HCT116 (cell line): ENCODE measurements at regions not wholly inside any gene's neighbourhood (a gene's known extent, or its start where the extent isn't known, plus 50 kb on each side); places are given as distances from the start of the nearest gene placed in this dataset.

Experiments used
- ATAC-seq: fragments of 200-7000 bp; cut with Tn5 transposase; 2 replicates; pipeline ENCODE4 v1.9.1; 2020; ENCODE audit warnings: mild to moderate bottlenecking, moderate library complexity
- BruUV-seq: library from RNA; stranded (reverse); fragments of 400-500 nt; replicated peaks from 2 replicates; lab custom pipeline; 2021; lab: Mats Ljungman, UMichigan
- CTCF ChIA-PET: fragments of 300-600 bp; sonication (Branson Sonifier 250); formaldehyde crosslinking; loops from one replicate; lab custom pipeline; 2021; ENCODE audit warnings: antibody characterized with exemption; lab: Charles Lee
- POLR2A ChIA-PET: fragments of 300-600, 350-600 bp; sonication (Branson Sonifier 250); formaldehyde crosslinking; loops from one replicate; lab custom pipeline; 2021; ENCODE audit warnings: antibody characterized with exemption; lab: Charles Lee
- RAD21 ChIA-PET, 2 experiments: fragments of 300-600 bp; sonication (Branson Sonifier 250); formaldehyde crosslinking; loops; one replicate each; lab custom pipeline; 2023; ENCODE audit warnings: low total read pairs in 2 of 2; ENCODE audit not compliant: uncharacterized antibody in 2 of 2, unreplicated experiment in 2 of 2, low non-redundant PET in 1 of 2; lab: Charles Lee
- DNase-seq: peaks from one replicate; pipeline ENCODE4 v3.0.0-alpha.2; 2010; ENCODE audit warnings: low read depth, low spot score
- H2AFZ ChIP-seq: fragments of 200-600 bp; shearing (Covaris generic), sonication (generic); 2 replicates; pipeline ENCODE4 v1.6.1; 2017; ENCODE audit warnings: low read depth, mixed run types, mixed read lengths, antibody characterized with exemption, low read length; ENCODE audit not compliant: poor library complexity, severe bottlenecking
- H3K27ac ChIP-seq: 2 replicates; pipeline ENCODE4 v1.5.1; 2012; ENCODE audit warnings: low read depth, low read length
- H3K27me3 ChIP-seq: fragments of 200-600 bp; sonication (generic); 2 replicates; pipeline ENCODE4 v1.6.1; 2016; ENCODE audit warnings: mixed run types, low read length, mixed read lengths; ENCODE audit not compliant: insufficient read depth
- H3K36me3 ChIP-seq, 2 experiments: fragments of 200-500 bp in 1 of 2; fragments of 200-600 bp in 1 of 2; sonication (Bioruptor generic) in 1 of 2; sonication (generic) in 1 of 2; 2 replicates each; pipeline versions ENCODE4 v1.5.1 to v1.6.1; 2014 to 2016; ENCODE audit warnings: low read length in 2 of 2, inconsistent platforms in 1 of 2, mixed read lengths in 1 of 2, mixed run types in 1 of 2; ENCODE audit not compliant: insufficient read depth in 2 of 2, control insufficient read depth in 1 of 2
- H3K4me1 ChIP-seq, 2 experiments: fragments of 200-600 bp in 1 of 2; sonication (generic) in 1 of 2; 2 replicates each; pipeline versions ENCODE4 v1.5.1 to v1.6.1; 2012 to 2017; ENCODE audit warnings: low read length in 2 of 2, inconsistent platforms in 1 of 2, mild to moderate bottlenecking in 1 of 2, mixed read lengths in 1 of 2, mixed run types in 1 of 2, moderate library complexity in 1 of 2; ENCODE audit not compliant: insufficient read depth in 2 of 2, control insufficient read depth in 1 of 2
- H3K4me2 ChIP-seq: fragments of 200-600 bp; sonication (generic); 2 replicates; pipeline ENCODE4 v1.6.1; 2017; ENCODE audit warnings: mixed run types, low read length, mixed read lengths
- H3K4me3 ChIP-seq, 2 experiments: fragments of 200-600 bp in 1 of 2; sonication (generic) in 1 of 2; replicated peaks in 1 of 2; 2 replicates each; pipeline ENCODE4 v1.5.1; 2011 to 2016; ENCODE audit warnings: low read length in 2 of 2, control low read depth in 1 of 2, low read depth in 1 of 2, mild to moderate bottlenecking in 1 of 2, mixed read lengths in 1 of 2, mixed run types in 1 of 2
- H3K79me2 ChIP-seq: fragments of 200-600 bp; sonication (generic); 2 replicates; pipeline ENCODE4 v1.6.1; 2017; ENCODE audit warnings: mild to moderate bottlenecking, mixed run types, low read length, moderate library complexity, mixed read lengths; ENCODE audit not compliant: insufficient read depth
- H3K9ac ChIP-seq: fragments of 200-600 bp; sonication (generic); 2 replicates; pipeline ENCODE4 v1.6.1; 2016; ENCODE audit warnings: low read length, mixed read lengths
- H3K9me2 ChIP-seq: fragments of 200-600 bp; sonication (generic), shearing (Covaris generic); 2 replicates; pipeline ENCODE4 v1.6.1; 2017; ENCODE audit warnings: mixed run types, mild to moderate bottlenecking, moderate library complexity; ENCODE audit not compliant: insufficient read depth
- H3K9me3 ChIP-seq, 2 experiments: fragments of 200-500 bp in 1 of 2; fragments of 200-600 bp in 1 of 2; sonication (Bioruptor generic) in 1 of 2; sonication (generic) in 1 of 2; 2 replicates each; pipeline ENCODE4 v1.6.1; 2014 to 2017; ENCODE audit warnings: low read length in 2 of 2, mixed read lengths in 2 of 2, inconsistent platforms in 1 of 2, low read depth in 1 of 2, mild to moderate bottlenecking in 1 of 2, mixed run types in 1 of 2, moderate library complexity in 1 of 2; ENCODE audit not compliant: control insufficient read depth in 1 of 2, insufficient read depth in 1 of 2
- H4K20me1 ChIP-seq: fragments of 200-600 bp; sonication (generic), shearing (Covaris generic); 2 replicates; pipeline ENCODE4 v1.6.1; 2017; ENCODE audit warnings: mixed run types, mild to moderate bottlenecking, moderate library complexity; ENCODE audit not compliant: insufficient read depth
- CBX3 ChIP-seq: IDR thresholded peaks from 2 replicates; pipeline ENCODE4 v1.6.1; 2012; ENCODE audit warnings: low read depth
- CEBPB ChIP-seq: IDR thresholded peaks from 2 replicates; pipeline ENCODE4 v1.6.1; 2012; ENCODE audit warnings: low read depth
- ELF1 ChIP-seq: IDR thresholded peaks from 2 replicates; pipeline ENCODE4 v1.6.1; 2012; ENCODE audit warnings: low read depth, borderline replicate concordance
- EZH2phosphoT487 ChIP-seq: fragments of 200-600 bp; IDR thresholded peaks from 2 replicates; pipeline ENCODE4 v1.6.1; 2018; ENCODE audit warnings: antibody characterized with exemption, borderline replicate concordance
- FOSL1 ChIP-seq: IDR thresholded peaks from 2 replicates; pipeline ENCODE4 v1.6.1; 2012; ENCODE audit warnings: low read depth
- JUND ChIP-seq: IDR thresholded peaks from 2 replicates; pipeline ENCODE4 v1.6.1; 2012
- MAX ChIP-seq: IDR thresholded peaks from 2 replicates; pipeline ENCODE4 v1.6.1; 2012
- SP1 ChIP-seq: IDR thresholded peaks from 2 replicates; pipeline ENCODE4 v1.6.1; 2012; ENCODE audit warnings: low read depth
- SRF ChIP-seq: IDR thresholded peaks from 2 replicates; pipeline ENCODE4 v1.6.1; 2012; ENCODE audit warnings: low read depth
- YY1 ChIP-seq: IDR thresholded peaks from 2 replicates; pipeline ENCODE4 v1.6.1; 2011; ENCODE audit warnings: low read length, low read depth, moderate library complexity, mild to moderate bottlenecking; ENCODE audit not compliant: insufficient replicate concordance; ENCODE audit errors: extremely low read depth
- ZBTB33 ChIP-seq: IDR thresholded peaks from 2 replicates; pipeline ENCODE4 v1.6.1; 2011; ENCODE audit warnings: mild to moderate bottlenecking, low read length, moderate library complexity; ENCODE audit not compliant: insufficient replicate concordance; ENCODE audit errors: extremely low read depth
- ZFX ChIP-seq: fragments of 450-650 bp; IDR thresholded peaks from 2 replicates; pipeline ENCODE4 v1.6.1; 2017
- intact Hi-C: fragments of 100-400 bp; cut with micrococcal nuclease; formaldehyde crosslinking; loops from 2 replicates; pipeline ENCODE4 v1.10.0; 2022

DNA sequence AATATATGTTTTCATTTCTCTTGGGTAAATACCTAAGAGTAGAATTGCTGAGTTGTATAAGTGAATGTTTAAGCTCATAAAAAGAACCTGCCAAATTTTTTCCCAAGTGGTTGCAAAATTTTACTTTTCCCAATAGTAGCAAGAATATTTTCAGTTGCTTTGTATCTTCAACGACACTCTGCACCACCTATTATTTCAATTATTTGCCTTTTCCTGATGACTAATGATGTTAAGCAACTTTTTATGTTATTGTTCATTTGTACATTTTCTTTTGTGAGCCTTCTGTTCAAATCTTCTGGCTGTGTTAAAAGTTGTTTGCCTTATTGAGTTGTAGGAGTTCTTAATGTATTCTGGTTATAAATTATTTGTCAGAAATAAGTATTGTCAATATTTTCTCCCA is 299.1 kb upstream of the NRIP1 start:
- POLR2A ChIA-PET, result no interaction called here
- DNase-seq, result no peak
- Histone ChIP-seq H3K4me1 (no peaks in the 10 kb centered on the region), H3K4me3 (no peak overlapping the region), H4K20me1 (no peaks in the 10 kb centered on the region), H3K9ac (no peak overlapping the region), H3K36me3 (no peaks in the 10 kb centered on the region), H3K27me3 (no peaks in the 10 kb centered on the region), H3K27ac (no peak overlapping the region), H3K9me3 (peaks cover 0 to 10% of the 10 kb centered on the region in 2 experiments; a peak in 2 of 4 replicates), H3K4me2 (no peak overlapping the region), H3K9me2 (no peaks in the 10 kb centered on the region), H2AFZ (no peak overlapping the region), H3K79me2 (no peaks in the 10 kb centered on the region)
- no peak for ATAC-seq
- CTCF ChIA-PET, result no interaction called here
- BruUV-seq, result no TSS peak
- intact Hi-C loops, result no loop called here
- RAD21 ChIA-PET, result no interaction called here
- TF ChIP-seq MAX (no peak), CEBPB (no peak), SRF (no peak), FOSL1 (no peak), JUND (no peak), ZBTB33 (no peak), ZFX (no peak), ELF1 (no peak), YY1 (no peak), EZH2phosphoT487 (no peak), CBX3 (no peak), SP1 (no peak)
